Hematopoietic multipotent progenitor cell treated with erythropoietin and hydrocortisone succinate and interleukin-3 and kit ligand, for 4 days (in vitro differentiated cells): ENCODE measurements at regions not wholly inside any gene's neighbourhood (a gene's known extent, or its start where the extent isn't known, plus 50 kb on each side); places are given as distances from the start of the nearest gene placed in this dataset.
"Not testable (repeated sequence)": the region's sequence is repeated elsewhere in the genome, so short reads cannot be mapped to it uniquely, and the experiment has no call there.

Experiments
- DNase-seq: peaks from one replicate; pipeline ENCODE4 v3.0.0-alpha.2; 2015

GRCh38 chr10:63077800-63078199 lies 55.3 kb upstream of the NRBF2 start:
- no peak for DNase-seq

GRCh38 chr10:63072951-63073350 lies 60.2 kb upstream of the NRBF2 start:
- DNase-seq = no peak

- DNase-seq = no peak
Observed at GRCh38 chr10:63071145-63071544, 62.0 kb upstream of the NRBF2 start.

- no peak for DNase-seq
Observed at GRCh38 chr10:63069318-63069717, 63.8 kb upstream of the NRBF2 start.

GRCh38 chr10:63068246-63068645 lies 64.9 kb upstream of the NRBF2 start:
- peak; percentile 28 for DNase-seq

- no peak for DNase-seq
Observed at GRCh38 chr10:63066606-63067005, 66.5 kb upstream of the NRBF2 start.

GRCh38 chr10:63064706-63065105 lies 68.4 kb upstream of the NRBF2 start:
- no peak for DNase-seq

GRCh38 chr10:63058236-63058635 lies 74.9 kb upstream of the NRBF2 start:
- no peak for DNase-seq

GRCh38 chr10:63057509-63057908 lies 75.6 kb upstream of the NRBF2 start:
- DNase-seq = no peak

GRCh38 chr10:63055705-63056104 lies 77.4 kb upstream of the NRBF2 start:
- DNase-seq = no peak

GRCh38 chr10:63054889-63055611 lies 78.1 kb upstream of the NRBF2 start:
- no peak for DNase-seq

- no peak for DNase-seq
Observed at GRCh38 chr10:63052083-63052482, 81.0 kb upstream of the NRBF2 start.

- no peak for DNase-seq
Observed at GRCh38 chr10:63042256-63042655, 90.9 kb upstream of the NRBF2 start.

GRCh38 chr10:63033616-63034185 lies 99.4 kb upstream of the NRBF2 start:
- not testable (repeated sequence) for DNase-seq

GRCh38 chr10:63030536-63030935 lies 102.6 kb upstream of the NRBF2 start:
- no peak for DNase-seq

GRCh38 chr10:63027531-63027930 lies 105.6 kb upstream of the NRBF2 start:
- no peak for DNase-seq

- DNase-seq = no peak
Observed at GRCh38 chr10:63021225-63021624, 111.9 kb upstream of the NRBF2 start.

GRCh38 chr10:63013755-63014154 lies 119.4 kb upstream of the NRBF2 start:
- DNase-seq = no peak

- DNase-seq = no peak
Observed at GRCh38 chr10:63012623-63013022, 120.5 kb upstream of the NRBF2 start.

- DNase-seq = no peak
Observed at GRCh38 chr10:63010203-63010602, 122.9 kb upstream of the NRBF2 start.

- DNase-seq = no peak
Observed at GRCh38 chr10:63008491-63008890, 124.6 kb upstream of the NRBF2 start.

GRCh38 chr10:63007112-63007511 lies 126.0 kb upstream of the NRBF2 start:
- no peak for DNase-seq

GRCh38 chr10:63005246-63005645 lies 127.9 kb upstream of the NRBF2 start:
- DNase-seq = no peak

GRCh38 chr10:63003816-63004453 lies 129.2 kb upstream of the NRBF2 start:
- DNase-seq = peak; percentile 39
